Nephron (organoid): ENCODE measurements at regions not wholly inside any gene's neighbourhood (a gene's known extent, or its start where the extent isn't known, plus 50 kb on each side); places are given as distances from the start of the nearest gene placed in this dataset.
A peak's percentile ranks its signal among the peaks of the same experiment; 100 is the strongest.

Experiments
- H3K27ac Mint-ChIP-seq, 3 experiments: 2 replicates each; pipeline ENCODE4 v1.8.0; 2020; ENCODE audit warnings: mixed read lengths in 3 of 3, mild to moderate bottlenecking in 2 of 3, moderate library complexity in 1 of 3
- H3K27me3 Mint-ChIP-seq: 2 replicates; pipeline ENCODE4 v1.8.0; 2021; ENCODE audit warnings: low read depth, mild to moderate bottlenecking, moderate library complexity, mixed read lengths
- H3K36me3 Mint-ChIP-seq: 2 replicates; pipeline ENCODE4 v1.8.0; 2020; ENCODE audit warnings: low read depth, mixed read lengths
- H3K4me1 Mint-ChIP-seq: 2 replicates; pipeline ENCODE4 v1.8.0; 2020; ENCODE audit warnings: mixed read lengths
- H3K4me3 Mint-ChIP-seq, 3 experiments: 2 replicates each; pipeline ENCODE4 v1.8.0; 2020; ENCODE audit warnings: mild to moderate bottlenecking in 3 of 3, mixed read lengths in 3 of 3, moderate library complexity in 2 of 3
- H3K9me3 Mint-ChIP-seq: 2 replicates; pipeline ENCODE4 v1.8.0; 2020; ENCODE audit warnings: mixed read lengths
- CTCF ChIP-seq, 3 experiments: fragments of 200-600 bp; sonication (generic); IDR thresholded peaks; one replicate each; pipeline ENCODE4 v1.5.0; 2021; ENCODE audit warnings: antibody characterized with exemption in 3 of 3; ENCODE audit not compliant: unreplicated experiment in 3 of 3

DNA sequence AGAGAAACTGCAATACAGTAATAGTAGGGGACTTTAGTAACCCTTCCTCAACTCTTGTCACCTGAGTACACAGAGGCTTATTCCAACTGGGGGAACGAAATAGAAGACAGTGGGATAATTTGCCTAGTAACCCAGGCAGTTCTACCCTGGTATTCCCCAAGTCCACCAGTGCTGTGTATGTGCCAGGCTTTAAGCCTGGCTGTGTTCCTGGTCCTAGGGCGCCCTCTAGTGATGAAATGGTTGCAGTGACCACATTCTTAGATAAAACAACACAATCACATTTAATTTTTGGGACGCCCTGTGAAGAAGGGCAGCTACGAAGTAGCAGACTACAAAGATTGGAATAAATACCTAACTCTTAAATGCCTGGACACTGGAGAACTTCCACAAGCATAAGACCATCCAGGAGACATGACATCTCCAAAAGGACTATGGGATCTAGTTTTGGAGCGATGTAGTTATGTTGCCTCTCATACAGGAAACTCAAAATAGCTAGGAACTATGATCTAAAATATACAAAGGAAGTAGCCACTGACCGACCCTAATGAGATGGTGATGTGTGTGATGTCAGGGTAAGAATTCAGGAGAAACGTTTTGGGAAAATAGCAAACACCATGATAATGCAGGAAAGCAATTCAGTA, 163.0 kb upstream of the XIST start:
- Mint-ChIP-seq H3K36me3 (peaks cover 32% of the 10 kb centered on the region), H3K27me3 (no peaks in the 10 kb centered on the region), H3K27ac (peak overlapping the region in 2 of 3 experiments; percentile 3 to 8), H3K4me3 (no peak overlapping the region), H3K9me3 (peaks cover 9% of the 10 kb centered on the region), H3K4me1 (no peaks in the 10 kb centered on the region)
- peak; percentile 72 to 92 (median 78) for TF ChIP-seq CTCF (IDR thresholded peaks at IDR 0.05; ENCODE audit: unreplicated experiment in 3 of 3)

GRCh38 chrX:74009041-74009440, 156.5 kb upstream of the XIST start:
- no peaks in the 10 kb centered on the region for H3K4me1 Mint-ChIP-seq
- no peak overlapping the region for H3K27ac Mint-ChIP-seq
- no peaks in the 10 kb centered on the region for H3K27me3 Mint-ChIP-seq
- no peak for TF ChIP-seq CTCF (IDR thresholded peaks at IDR 0.05; ENCODE audit: unreplicated experiment in 3 of 3)
- no peak overlapping the region for H3K4me3 Mint-ChIP-seq
- H3K36me3 Mint-ChIP-seq: peaks cover 45% of the 10 kb centered on the region
- peaks cover 16% of the 10 kb centered on the region for H3K9me3 Mint-ChIP-seq

GRCh38 chrX:73992019-73992418, 139.5 kb upstream of the XIST start:
- H3K4me3 Mint-ChIP-seq: no peak overlapping the region
- TF ChIP-seq CTCF (IDR thresholded peaks at IDR 0.05; ENCODE audit: unreplicated experiment in 3 of 3): no peak
- H3K27me3 Mint-ChIP-seq: no peaks in the 10 kb centered on the region
- H3K4me1 Mint-ChIP-seq: no peaks in the 10 kb centered on the region
- peaks cover 94% of the 10 kb centered on the region for H3K36me3 Mint-ChIP-seq
- peaks cover 48% of the 10 kb centered on the region for H3K9me3 Mint-ChIP-seq
- no peak overlapping the region for H3K27ac Mint-ChIP-seq

DNA sequence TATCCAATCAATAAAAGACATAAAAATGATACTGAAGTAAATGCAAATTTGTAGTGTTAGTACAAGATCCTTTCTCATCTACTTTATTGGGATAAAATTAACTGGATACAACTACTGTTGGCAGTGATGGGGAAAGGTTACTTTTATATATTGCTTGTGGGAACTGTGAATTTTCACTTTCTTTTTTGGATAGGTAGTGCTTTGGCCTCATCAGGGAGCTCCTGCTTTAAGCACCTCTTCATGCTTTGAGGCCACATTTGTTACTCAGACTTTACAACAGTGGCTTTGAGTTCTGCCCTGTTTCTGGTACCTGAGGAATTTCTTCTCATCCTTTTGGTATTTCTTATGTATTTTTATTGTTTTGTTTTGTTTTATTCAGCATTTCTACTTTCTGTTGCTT, 134.7 kb upstream of the XIST start:
- H3K4me3 Mint-ChIP-seq: no peak overlapping the region
- H3K4me1 Mint-ChIP-seq: no peaks in the 10 kb centered on the region
- H3K27me3 Mint-ChIP-seq: no peaks in the 10 kb centered on the region
- no peak for TF ChIP-seq CTCF (IDR thresholded peaks at IDR 0.05; ENCODE audit: unreplicated experiment in 3 of 3)
- peaks cover 24% of the 10 kb centered on the region for H3K9me3 Mint-ChIP-seq
- no peak overlapping the region for H3K27ac Mint-ChIP-seq
- H3K36me3 Mint-ChIP-seq: peaks cover 93% of the 10 kb centered on the region

DNA sequence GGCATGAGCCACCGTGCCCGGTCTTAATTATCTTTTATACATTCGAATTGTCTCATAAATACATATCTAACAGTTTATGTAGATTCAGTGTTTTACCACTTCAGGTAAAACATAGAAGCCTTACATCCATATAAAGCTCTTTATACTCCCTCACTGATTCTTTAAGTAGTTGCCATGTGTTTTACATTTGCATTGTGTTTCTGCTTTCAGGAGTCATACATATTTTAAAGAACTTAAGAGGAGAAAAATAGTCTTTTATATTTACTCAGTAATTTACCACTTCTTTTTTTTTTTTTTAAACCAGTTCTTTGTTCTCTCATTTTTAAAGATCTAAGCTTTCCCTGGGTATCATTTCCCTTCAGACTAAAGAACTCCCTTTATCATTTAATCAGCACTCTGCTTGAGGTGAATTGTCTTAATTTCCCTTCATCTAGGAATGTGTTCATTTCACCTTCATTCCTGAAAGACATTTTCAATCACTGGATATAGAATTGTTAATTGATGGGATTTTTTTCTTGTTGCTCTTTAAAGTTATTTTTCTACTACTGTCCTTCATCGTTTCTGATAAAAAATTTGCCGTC, 127.1 kb upstream of the XIST start:
- peak overlapping the region in 1 of 3 experiments; percentile 15 for H3K27ac Mint-ChIP-seq
- peaks cover 5% of the 10 kb centered on the region for H3K4me1 Mint-ChIP-seq
- TF ChIP-seq CTCF (IDR thresholded peaks at IDR 0.05; ENCODE audit: unreplicated experiment in 3 of 3): no peak
- H3K36me3 Mint-ChIP-seq: peaks cover 60% of the 10 kb centered on the region
- H3K9me3 Mint-ChIP-seq: peaks cover 5% of the 10 kb centered on the region
- no peak overlapping the region for H3K4me3 Mint-ChIP-seq
- no peaks in the 10 kb centered on the region for H3K27me3 Mint-ChIP-seq
